Suprapubic skin (tissue), 4 donors: ENCODE measurements at regions not wholly inside any gene's neighbourhood (a gene's known extent, or its start where the extent isn't known, plus 50 kb on each side); places are given as distances from the start of the nearest gene placed in this dataset.
"Not testable (repeated sequence)": the region's sequence is repeated elsewhere in the genome, so short reads cannot be mapped to it uniquely, and the experiment has no call there.

Source experiments
- DNase-seq, 2 donors: peaks; one replicate each; pipeline ENCODE4 v3.0.0-alpha.2; 2019; ENCODE audit warnings: low spot score in 2 of 2
- H3K27ac ChIP-seq: fragments of 200-600 bp; sonication (generic); one replicate; pipeline ENCODE4 v1.5.1; 2019
- H3K27me3 ChIP-seq: fragments of 200-600 bp; sonication (generic); one replicate; pipeline ENCODE4 v1.5.1; 2019
- H3K36me3 ChIP-seq: fragments of 200-600 bp; sonication (generic); one replicate; pipeline ENCODE4 v1.5.1; 2019
- H3K4me1 ChIP-seq: fragments of 200-600 bp; sonication (generic); one replicate; pipeline ENCODE4 v1.5.1; 2019
- H3K4me3 ChIP-seq: fragments of 200-600 bp; sonication (generic); one replicate; pipeline ENCODE4 v1.5.1; 2019; ENCODE audit warnings: mild to moderate bottlenecking
- H3K9me3 ChIP-seq: fragments of 200-600 bp; sonication (generic); one replicate; pipeline ENCODE4 v1.5.1; 2019
- CTCF ChIP-seq, 2 donors: fragments of 200-600 bp in 1 of 2; fragments of 450-650 bp in 1 of 2; sonication (generic) in 1 of 2; IDR thresholded peaks; one replicate each; pipeline ENCODE4 v1.5.1; 2016 to 2019; ENCODE audit warnings: antibody characterized with exemption in 2 of 2, mild to moderate bottlenecking in 1 of 2, moderate library complexity in 1 of 2
- EP300 ChIP-seq: sonication (generic); formaldehyde crosslinking; IDR thresholded peaks from one replicate; pipeline ENCODE4 v1.6.1; 2017; ENCODE audit warnings: antibody characterized with exemption
- POLR2A ChIP-seq, 2 donors: fragments of 450-650 bp; IDR thresholded peaks; one replicate each; pipeline ENCODE4 v1.6.1; 2017; ENCODE audit warnings: antibody characterized with exemption in 2 of 2, mild to moderate bottlenecking in 2 of 2, moderate library complexity in 2 of 2
- POLR2AphosphoS5 ChIP-seq, 3 donors: sonication (generic); formaldehyde crosslinking; IDR thresholded peaks; one replicate each; pipeline ENCODE4 v1.6.1; 2017; ENCODE audit warnings: antibody characterized with exemption in 3 of 3
- WGBS: methylation state at CpG from one replicate; pipeline ENCODE4 v1.1.5; 2018; 5-methylcytosine and 5-hydroxymethylcytosine counted together

GRCh38 chr20:25858495-25859425 lies 162.1 kb upstream of the ZNF337 start:
- peaks cover 44% of the 10 kb centered on the region for H3K27me3 ChIP-seq
- H3K27ac ChIP-seq = no peak overlapping the region
- H3K9me3 ChIP-seq = no peaks in the 10 kb centered on the region
- no peaks in the 10 kb centered on the region for H3K36me3 ChIP-seq
- peaks cover 55% of the 10 kb centered on the region for H3K4me1 ChIP-seq
- WGBS = 62% methylated on average over 32 of the region's 37 CpGs
- TF ChIP-seq EP300 (no peak), CTCF (IDR thresholded peaks at IDR 0.05) (no peak)
- peak overlapping the region; percentile 41 for H3K4me3 ChIP-seq
- peak in 1 of 2 donors; percentile 48 for DNase-seq

GRCh38 chr20:25857091-25857788 lies 160.6 kb upstream of the ZNF337 start:
- H3K9me3 ChIP-seq, H3K36me3 ChIP-seq, H3K27ac ChIP-seq, H3K4me3 ChIP-seq: not testable (repeated sequence)
- H3K27me3 ChIP-seq = peaks cover 39% of the 10 kb centered on the region
- H3K4me1 ChIP-seq = peaks cover 49% of the 10 kb centered on the region
- WGBS = 92% methylated on average over 28 of the region's 28 CpGs
- DNase-seq = peak in 1 of 2 donors; percentile 47

- Histone ChIP-seq H3K36me3 (no peaks in the 10 kb centered on the region), H3K9me3 (no peaks in the 10 kb centered on the region), H3K4me3 (no peak overlapping the region), H3K27ac (no peak overlapping the region), H3K4me1 (peaks cover 42% of the 10 kb centered on the region), H3K27me3 (peaks cover 34% of the 10 kb centered on the region)
- WGBS = 93% methylated on average over 20 of the region's 21 CpGs
- TF ChIP-seq CTCF (IDR thresholded peaks at IDR 0.05) = no peak
- TF ChIP-seq POLR2A (IDR thresholded peaks at IDR 0.05) = no peak
- no peak for TF ChIP-seq EP300
- no peak for TF ChIP-seq POLR2AphosphoS5 (IDR thresholded peaks at IDR 0.05)
- DNase-seq = no peak
Measured at GRCh38 chr20:25856256-25856884, 159.7 kb upstream of the ZNF337 start.

GRCh38 chr20:25855451-25856156 lies 159.0 kb upstream of the ZNF337 start:
- DNase-seq, H3K27ac ChIP-seq, H3K36me3 ChIP-seq, H3K9me3 ChIP-seq, H3K4me3 ChIP-seq: not testable (repeated sequence)
- Histone ChIP-seq H3K27me3 (peaks cover 29% of the 10 kb centered on the region), H3K4me1 (peaks cover 35% of the 10 kb centered on the region)
- 96% methylated on average over 21 of the region's 23 CpGs for WGBS

GRCh38 chr20:25854666-25855065 lies 158.0 kb upstream of the ZNF337 start:
- DNase-seq = peak in 1 of 2 donors; percentile 41
- WGBS = 85% methylated on average over 11 of the region's 11 CpGs

GRCh38 chr20:25853718-25854388 lies 157.2 kb upstream of the ZNF337 start:
- WGBS = 2% methylated on average over 55 of the region's 55 CpGs
- H3K4me3 ChIP-seq = peak overlapping the region; percentile 74
- H3K4me1 ChIP-seq = peaks cover 19% of the 10 kb centered on the region
- H3K9me3 ChIP-seq, H3K36me3 ChIP-seq: not testable (repeated sequence)
- peak; percentile 93 to 95 for DNase-seq
- peak overlapping the region; percentile 68 for H3K27ac ChIP-seq
- peaks cover 12% of the 10 kb centered on the region for H3K27me3 ChIP-seq

More at GRCh38 chr20:25854666-25855065, 158.0 kb upstream of the ZNF337 start:
- H3K9me3 ChIP-seq, H3K27ac ChIP-seq, H3K36me3 ChIP-seq: not testable (repeated sequence)
- Histone ChIP-seq H3K27me3 (peaks cover 20% of the 10 kb centered on the region), H3K4me1 (peaks cover 26% of the 10 kb centered on the region), H3K4me3 (peak overlapping the region; percentile 74)

- H3K27ac ChIP-seq = peak overlapping the region; percentile 68
- WGBS = 29% methylated on average over 31 of the region's 31 CpGs
- DNase-seq = peak; percentile 55 to 67
Measured at GRCh38 chr20:25852968-25853717, 156.5 kb upstream of the ZNF337 start.

GRCh38 chr20:25850133-25850532 lies 153.5 kb upstream of the ZNF337 start:
- not testable (repeated sequence) for H3K27me3 ChIP-seq, H3K9me3 ChIP-seq, H3K4me1 ChIP-seq, H3K36me3 ChIP-seq, H3K4me3 ChIP-seq, H3K27ac ChIP-seq
- WGBS = 61% methylated on average over 4 of the region's 4 CpGs
- DNase-seq = peak in 1 of 2 donors; percentile 48

More at GRCh38 chr20:25852968-25853717, 156.5 kb upstream of the ZNF337 start:
- Histone ChIP-seq H3K4me1 (peaks cover 12% of the 10 kb centered on the region), H3K4me3 (peak overlapping the region; percentile 74)
- H3K27me3 ChIP-seq, H3K36me3 ChIP-seq, H3K9me3 ChIP-seq: not testable (repeated sequence)
